Endothelial cell of hepatic sinusoid (primary cell): ENCODE measurements at regions not wholly inside any gene's neighbourhood (a gene's known extent, or its start where the extent isn't known, plus 50 kb on each side); places are given as distances from the start of the nearest gene placed in this dataset.
"Not testable (repeated sequence)": the region's sequence is repeated elsewhere in the genome, so short reads cannot be mapped to it uniquely, and the experiment has no call there.

Experiments
- in situ Hi-C: cut with HindIII; loops from 2 replicates; pipeline ENCODE4 v1.10.0; 2017; ENCODE audit warnings: low sequenced_read_pairs

DNA sequence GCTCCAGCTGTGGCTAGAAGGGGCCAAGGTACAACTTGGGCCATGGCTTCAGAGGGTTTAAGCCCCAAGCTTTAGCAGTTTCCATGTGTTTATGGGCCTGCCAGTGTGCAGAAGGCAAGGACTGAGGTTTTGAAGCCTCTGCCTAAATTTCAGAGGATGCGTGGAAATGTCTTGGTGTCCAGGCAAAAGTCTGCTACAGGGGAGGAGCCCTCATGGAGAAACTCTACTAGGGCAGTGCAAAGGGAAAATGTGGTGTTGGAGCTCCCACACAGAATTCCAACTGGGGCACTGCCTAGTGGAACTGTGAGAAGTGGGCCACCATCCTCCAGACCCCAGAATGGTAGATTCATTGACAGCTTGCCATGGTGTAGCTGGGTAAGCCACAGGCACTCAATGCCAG lies 527.2 kb upstream of the RORB start:
- in situ Hi-C loops, result no loop called here

DNA sequence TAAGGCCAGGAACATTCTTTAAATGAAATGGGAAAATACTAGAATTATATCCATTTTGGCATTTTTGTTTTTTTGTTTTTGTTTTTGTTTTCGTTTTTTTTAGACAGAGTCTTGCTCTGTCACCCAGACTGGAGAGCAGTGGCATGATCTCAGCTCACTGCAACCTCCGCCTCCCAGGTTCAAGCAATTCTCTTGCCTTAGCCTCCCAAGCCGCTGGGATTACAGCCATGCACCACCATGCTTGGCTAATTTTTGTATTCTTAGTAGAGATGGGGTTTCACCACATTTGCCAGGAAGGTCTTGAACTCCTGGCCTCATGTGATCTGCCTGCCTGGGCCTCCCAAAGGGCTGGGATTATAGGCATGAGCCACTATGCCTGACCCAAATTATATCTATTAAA lies 520.7 kb upstream of the RORB start:
- in situ Hi-C loops, result not testable (repeated sequence)

DNA sequence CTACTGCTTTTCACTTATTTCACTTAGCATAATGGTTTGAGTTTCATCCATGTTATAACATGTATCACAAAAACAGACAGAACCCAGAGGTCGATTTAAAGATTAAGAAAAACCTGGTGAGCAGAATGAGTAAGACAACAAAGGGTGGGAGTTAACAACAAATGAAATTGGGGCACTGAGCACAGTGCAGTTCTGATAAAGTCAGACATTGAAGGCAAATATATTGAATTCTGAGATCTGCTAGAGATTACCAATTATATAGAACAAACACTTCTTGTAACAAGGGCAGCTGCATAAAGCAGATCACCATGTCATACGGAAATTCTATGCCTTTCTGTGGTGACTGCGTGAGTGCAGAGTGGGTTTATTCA lies 517.3 kb upstream of the RORB start:
- in situ Hi-C loops, result no loop called here

DNA sequence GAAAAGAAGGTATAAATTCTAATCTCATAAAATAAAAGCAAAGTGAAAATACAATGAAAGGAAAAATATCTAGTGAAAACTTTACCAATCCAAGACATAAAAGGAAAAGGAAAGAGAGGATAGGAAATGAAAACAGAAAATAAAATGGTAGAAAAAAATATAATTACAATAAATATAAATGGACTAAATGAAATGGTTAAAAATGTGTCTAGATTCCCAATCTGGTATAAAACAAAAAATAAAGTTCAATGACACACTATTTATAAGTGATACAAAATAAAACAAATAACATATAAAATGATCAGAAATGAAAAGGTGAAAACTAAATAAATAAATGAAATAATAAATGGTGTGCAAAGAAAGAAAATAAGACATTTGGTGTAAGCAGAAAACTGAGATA lies 516.4 kb upstream of the RORB start:
- in situ Hi-C loops, result no loop called here

DNA sequence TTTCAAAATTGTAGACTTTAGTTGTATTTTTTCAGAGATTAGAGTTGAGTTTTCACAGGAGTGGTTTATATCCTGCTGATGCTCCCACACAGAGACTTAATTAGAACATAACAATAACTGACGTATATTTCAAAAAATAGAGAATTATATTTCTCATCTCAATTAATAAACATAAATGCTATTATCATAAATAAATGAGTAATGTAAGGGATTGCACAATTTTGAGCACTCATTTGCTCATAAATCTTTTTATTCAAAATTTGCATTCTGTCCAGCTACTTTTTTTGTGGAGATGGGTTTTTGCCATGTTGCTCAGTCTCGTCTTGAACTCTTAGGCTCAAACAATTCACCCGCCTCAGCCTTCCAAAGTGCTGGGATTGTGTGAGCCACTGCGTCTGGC lies 515.7 kb upstream of the RORB start:
- in situ Hi-C loops, result no loop called here

DNA sequence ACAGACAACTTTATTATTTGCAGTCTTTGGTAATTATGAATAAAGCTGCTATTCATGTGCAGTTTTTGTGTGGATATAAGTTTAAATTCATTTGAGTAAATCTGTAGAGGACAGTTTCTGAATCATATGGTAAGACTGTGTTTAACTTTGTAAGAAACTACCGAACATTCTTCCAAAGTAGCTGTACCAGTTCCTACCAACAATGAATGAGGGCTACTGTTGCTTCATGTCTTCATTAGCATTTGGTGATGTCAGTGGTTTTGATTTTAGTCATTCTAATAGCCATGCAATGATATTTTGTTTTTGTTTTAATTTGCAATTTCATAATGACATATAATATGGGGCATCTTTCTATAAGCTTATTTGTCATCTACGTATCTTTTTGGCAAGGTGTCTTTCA lies 501.3 kb upstream of the RORB start:
- in situ Hi-C loops, result no loop called here

DNA sequence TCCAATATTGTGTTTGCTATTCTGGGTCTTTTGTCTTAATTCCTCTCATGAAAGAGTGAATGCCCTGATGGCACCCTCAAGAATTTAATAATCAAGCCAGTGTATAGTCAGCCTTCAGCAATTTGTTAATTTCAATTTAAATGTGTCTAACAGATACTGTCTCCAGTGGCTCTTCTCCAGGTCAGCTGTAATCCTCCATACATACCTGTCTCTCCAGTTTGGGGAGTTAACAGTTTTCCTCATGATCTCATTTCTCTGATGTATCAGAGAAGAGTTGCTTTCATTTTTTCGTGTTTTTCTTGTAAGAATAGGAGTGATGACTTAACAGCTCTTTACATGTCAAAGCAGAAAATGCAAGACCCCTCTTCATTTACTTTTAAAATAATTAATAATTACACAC lies 500.3 kb upstream of the RORB start:
- in situ Hi-C loops, result no loop called here

DNA sequence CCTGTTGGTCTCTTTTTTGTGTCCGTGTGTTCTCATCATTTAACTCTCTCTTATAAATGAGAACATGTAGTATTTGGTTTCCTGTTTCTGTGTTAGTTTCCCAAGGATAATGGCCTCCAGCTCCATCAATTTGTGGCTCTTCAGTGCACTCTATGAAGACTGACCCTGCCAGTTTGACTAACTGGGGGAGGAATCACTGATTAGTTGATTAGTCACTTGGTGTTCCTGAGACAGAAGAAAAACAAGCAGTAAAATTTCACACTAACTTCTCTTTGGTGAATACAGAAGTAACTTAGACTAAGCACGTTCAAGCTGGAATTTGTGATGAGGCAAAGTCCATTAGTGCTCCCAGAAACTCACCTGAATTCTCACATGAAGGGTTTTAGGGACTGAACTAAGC lies 495.8 kb upstream of the RORB start:
- in situ Hi-C loops, result no loop called here

DNA sequence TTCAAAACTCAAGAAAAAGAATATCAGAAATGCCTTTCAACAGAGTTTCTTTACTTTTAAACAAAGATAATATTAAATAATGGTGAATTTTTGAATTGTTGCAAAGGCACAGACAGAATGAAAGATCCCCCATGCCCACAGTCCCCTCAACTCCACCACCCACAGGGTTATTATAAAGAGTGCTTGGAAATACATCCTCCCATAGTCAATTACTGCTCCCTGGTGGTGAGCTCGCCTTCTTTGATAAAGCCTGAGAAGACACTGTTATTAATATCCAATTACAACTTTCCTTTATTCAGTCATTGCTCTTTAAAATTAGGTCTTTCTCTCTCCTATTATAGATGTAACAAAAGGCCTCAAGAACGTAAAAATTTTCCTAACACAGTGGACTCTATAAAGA lies 490.2 kb upstream of the RORB start:
- in situ Hi-C loops, result no loop called here

DNA sequence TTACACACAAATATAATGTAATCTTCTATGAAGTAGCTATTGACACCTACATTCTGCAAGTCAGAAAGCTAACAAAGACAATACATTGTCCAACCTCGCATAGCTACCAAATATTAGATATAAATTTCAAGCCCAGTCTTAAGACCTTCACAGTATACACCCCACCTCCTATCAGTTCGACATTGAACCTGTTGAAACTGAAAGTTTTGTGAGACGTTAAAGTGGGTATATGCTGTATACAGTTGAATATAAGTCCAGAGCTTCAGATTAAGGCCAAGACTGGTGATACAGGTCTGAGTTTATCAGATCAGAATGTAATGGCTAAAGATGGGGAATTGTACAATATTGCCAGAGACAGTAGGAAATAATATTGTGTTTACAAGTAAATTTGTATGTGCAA lies 489.3 kb upstream of the RORB start:
- in situ Hi-C loops, result no loop called here

DNA sequence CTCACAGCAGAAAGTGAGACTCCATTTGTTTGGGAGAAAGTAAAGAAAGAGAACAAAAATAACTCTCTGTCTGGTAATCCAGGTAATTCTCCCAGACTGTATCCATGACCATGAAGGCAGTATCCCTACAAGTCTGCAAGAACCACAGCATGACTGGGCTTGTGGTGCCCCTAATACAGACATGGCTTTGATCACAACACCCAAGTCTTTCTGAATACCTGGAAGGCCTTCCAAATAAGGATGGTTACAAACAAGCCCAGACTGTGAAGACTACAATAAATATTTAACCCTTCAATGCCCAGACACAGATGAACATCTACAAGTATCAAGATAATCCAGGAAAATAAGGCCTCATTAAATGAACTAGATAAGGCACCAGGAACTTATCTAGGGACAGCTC lies 481.1 kb upstream of the RORB start:
- in situ Hi-C loops, result no loop called here

DNA sequence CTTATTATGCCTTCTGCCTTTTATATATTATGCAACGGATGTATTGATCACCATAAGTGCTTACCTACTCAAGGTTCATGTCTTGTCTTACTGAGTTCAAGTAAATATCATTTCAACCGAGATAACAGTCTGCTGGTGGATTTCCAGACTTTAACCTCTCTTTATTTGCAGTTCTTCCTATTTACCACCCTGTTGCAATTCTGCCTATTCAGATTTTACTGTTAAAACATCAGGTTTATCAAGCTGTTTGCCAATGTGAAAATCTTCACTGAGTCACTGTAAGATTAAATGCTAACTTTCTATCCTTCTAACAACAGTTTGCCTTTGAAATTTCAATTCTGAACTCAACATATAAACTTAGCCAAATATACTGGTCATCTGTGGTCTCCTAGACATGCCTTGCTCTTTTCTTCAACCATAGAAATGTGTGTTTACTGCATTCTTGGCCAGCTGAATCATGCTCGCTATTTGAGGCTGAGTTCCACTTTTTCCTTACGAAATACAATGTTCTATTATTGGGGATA lies 471.7 kb upstream of the RORB start:
- in situ Hi-C loops, result no loop called here

DNA sequence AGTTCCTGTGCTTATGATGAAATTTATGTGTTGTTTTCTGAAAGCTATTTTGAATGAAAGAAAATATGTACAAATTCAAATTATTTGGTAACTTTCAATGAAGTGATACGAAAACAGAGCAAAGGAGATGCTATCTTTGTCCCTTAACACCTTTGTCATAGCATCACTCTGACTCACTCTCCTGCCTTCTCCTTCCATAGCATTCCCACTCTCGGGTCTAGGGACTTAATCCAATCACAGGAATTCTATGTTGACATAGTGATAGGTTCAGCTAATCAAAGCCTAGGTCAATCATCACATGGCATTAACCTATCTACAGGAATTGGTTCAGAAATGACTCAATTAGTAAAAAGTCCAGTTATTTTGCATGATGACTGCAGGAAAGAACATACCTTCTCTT lies 464.7 kb upstream of the RORB start:
- in situ Hi-C loops, result no loop called here

DNA sequence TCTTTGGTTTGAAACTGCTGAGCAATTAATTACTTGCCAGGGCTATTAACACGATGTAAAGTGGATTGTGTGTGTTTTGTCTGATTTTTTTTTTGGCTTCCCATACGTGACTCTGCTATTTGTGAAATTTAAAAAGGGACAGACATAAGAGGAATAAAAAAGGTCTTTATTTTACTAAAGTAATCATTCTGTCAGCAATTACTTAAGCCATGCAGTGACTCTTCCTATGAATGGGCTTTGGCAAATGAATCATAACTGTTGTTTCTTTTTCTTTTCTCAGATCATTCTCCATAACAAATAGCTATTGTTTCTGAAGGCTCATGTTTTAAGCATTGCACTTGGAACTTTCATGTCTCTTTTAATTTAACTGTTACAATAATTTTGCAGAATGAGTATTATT lies 461.3 kb upstream of the RORB start:
- in situ Hi-C loops, result no loop called here

DNA sequence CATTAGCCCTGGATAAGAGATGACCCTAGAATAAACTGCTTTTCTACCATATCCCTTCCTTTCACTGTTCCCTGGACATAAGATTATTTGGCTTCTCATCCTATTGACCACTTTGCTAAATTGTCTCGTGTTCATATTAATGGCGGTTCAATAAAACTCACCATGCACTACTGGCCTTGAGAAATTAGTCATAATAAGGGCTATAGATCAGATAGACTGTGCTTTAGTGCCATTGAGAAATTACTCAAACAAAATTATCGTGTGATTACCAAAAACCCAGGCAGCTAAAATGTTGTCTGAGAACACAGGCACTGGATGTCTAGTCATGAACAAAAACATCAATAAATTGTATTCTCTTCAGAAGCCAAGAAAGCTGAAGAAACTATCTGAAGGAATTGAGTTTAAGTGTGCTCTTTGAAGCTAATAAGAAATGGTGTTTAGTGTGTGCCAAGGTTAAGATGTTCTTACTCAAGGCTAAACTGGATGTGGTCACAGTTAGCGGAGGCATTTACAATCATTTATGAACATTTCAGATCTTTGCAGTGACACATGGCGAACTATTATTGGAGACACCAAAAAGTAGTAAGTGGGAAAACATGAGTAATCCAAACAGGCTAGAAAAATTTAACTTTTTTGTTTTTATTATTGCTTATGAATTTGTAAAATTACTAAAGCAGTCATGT lies 460.4 kb upstream of the RORB start:
- in situ Hi-C loops, result no loop called here

DNA sequence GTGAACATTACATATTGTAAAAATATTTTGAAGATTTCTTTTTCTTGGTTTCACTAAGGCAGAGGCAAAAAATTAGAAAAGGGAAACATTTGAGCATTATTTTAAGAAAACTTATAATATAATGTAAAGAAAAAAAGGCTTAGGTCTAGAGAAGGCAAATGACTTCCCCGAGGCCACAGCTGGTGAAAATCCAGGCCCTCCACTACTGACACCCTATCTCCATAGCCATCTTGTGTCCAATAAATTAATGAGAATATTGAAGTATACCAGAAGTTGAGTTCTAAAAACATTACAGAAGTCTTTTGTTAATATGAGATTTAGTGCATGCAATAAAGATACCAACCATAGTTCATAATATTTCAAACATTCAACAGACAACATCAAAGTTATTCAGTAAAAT lies 459.9 kb upstream of the RORB start:
- in situ Hi-C loops, result no loop called here

DNA sequence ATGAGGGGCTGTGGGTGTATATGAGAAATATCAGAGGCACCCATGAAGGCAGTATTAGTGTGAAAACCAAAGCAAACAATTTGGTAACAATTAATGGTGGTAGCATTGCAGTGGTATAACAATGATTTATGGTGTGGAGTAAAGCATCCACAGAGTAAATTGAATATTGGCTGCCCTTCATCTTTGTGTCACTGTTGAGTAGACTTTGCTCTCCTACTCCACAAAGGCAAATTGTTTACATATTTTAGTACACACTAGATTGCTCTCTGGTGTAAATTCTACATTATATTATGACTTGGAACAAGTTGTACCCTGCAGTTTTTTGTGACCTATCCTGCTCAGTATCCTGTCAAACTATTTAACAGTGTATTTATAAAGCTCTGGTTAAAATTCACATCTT lies 455.5 kb upstream of the RORB start:
- in situ Hi-C loops, result no loop called here

DNA sequence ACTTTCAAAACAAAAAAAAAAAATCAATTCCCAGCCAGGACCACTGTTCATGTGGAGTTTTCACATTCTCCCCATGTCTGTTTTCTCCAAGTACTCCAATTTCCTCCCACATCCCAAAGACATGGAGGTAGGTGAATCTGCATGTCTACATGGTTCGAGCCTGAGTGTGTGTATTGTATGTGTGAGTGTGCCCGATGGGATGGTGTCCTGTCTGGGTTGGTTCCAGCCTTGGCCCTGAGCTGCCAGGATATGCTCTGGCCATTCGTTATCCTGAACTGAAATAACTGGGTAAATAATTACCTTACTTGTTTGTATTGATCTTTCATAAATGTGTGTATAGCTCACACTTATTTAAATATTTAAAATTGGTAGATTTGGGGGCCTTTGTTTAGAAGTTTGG lies 452.3 kb upstream of the RORB start:
- in situ Hi-C loops, result no loop called here

DNA sequence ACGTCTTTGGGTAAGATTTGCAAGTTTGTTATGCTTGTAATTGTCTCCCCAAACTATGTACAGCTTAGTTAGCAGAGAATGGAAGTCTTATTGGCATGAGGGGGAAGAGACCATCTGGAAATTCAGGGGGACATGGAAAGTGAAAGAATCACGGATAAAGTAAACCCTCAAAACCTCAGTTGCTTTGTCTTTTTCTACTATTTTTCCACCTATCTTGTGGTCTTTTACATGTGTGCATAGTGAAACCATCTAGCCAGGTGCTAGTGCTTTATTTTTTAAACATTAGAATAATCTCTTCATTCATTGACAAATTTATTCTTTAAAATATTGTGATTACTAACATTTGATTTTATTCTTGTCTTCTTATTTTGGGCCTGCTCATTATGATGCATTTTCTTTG lies 441.1 kb upstream of the RORB start:
- in situ Hi-C loops, result no loop called here

DNA sequence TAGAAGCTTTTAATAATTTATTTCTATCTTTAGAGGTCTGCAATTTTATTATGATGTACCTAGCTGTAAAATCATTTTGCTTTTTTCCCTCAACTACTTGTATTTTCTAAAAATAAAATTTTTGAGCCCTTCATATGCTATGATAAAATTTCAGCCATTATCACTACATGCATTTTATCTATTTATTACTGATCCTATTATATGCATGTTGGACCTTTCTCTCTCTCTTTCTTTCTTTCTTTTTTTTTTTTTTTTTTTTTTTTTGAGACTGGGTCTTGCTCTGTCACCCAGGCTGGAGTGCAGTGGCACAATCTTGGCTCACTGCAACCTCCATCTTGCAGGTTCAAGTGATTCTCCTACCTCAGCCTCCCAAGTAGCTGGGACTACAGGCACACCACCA lies 440.1 kb upstream of the RORB start:
- in situ Hi-C loops, result not testable (repeated sequence)

DNA sequence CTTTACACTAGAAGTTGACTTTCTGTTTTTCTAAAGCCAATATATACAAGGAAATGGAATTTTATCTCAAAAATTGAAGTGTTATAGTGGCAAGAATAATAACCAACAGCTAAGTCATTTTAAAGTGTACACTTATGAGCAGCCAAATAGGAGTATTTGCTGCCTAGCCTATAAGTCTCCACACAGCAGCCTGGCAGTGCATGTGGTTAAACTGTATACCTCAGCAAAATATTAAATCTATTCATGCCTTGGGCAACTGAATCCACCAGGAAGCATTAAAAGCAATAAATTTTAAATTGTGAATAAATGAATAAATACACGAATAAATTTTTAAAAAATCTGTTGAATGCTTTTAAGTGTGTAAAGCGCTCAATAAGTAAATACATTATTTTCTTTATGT lies 432.4 kb upstream of the RORB start:
- in situ Hi-C loops, result no loop called here

DNA sequence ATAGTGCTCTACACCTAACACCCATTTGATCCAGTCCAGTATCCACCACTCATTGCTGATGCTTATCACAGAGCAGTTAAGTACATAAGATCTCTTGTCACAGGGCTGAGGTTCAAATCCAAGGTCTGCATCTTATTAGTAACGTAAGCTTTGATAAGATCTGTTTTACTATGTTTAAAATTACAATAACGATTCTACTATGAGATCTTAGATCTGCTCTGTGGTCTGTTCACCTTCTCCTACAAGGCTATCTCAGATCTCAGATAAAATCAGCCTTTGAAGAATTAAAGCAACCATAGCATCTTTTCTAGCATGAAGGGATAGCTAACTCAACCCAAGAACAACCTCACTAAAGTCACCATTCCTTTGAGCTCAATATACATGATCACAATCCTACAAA lies 431.0 kb upstream of the RORB start:
- in situ Hi-C loops, result no loop called here

DNA sequence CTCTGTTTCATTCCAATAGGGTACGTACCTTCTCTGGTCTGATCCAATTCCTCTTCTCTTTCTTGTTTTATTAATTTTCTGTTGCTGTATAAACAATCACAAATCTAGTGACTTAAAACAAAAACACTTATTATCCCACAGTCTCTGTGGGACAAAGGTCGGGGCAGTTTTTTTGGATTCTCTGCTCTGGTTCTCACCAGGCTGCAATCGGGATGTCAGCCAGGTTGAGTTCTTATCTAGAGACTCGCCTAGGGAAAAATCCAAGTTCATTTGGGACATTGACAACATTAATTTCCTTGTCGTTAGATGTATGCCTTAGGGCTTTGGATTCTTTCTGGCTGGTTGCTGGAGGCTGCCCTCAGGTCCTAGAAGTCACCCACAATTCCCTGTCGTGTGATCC lies 430.5 kb upstream of the RORB start:
- in situ Hi-C loops, result no loop called here
